WTC11 (cell line): ENCODE measurements at regions not wholly inside any gene's neighbourhood (a gene's known extent, or its start where the extent isn't known, plus 50 kb on each side); places are given as distances from the start of the nearest gene placed in this dataset.

ENCODE experiments used
- ATAC-seq: fragments of 200-7000 bp; cut with Tn5 transposase; 2 replicates; pipeline ENCODE4 v1.10.0; 2021; ENCODE audit warnings: mild to moderate bottlenecking, moderate library complexity
- CTCF ChIA-PET: fragments of 300-600 bp; sonication (Branson Sonifier 250); formaldehyde crosslinking; loops from one replicate; lab custom pipeline; 2021; ENCODE audit warnings: antibody characterized with exemption; lab: Charles Lee
- POLR2A ChIA-PET: fragments of 350-600 bp; sonication (Branson Sonifier 250); formaldehyde crosslinking; loops from one replicate; lab custom pipeline; 2021; ENCODE audit warnings: antibody characterized with exemption; lab: Charles Lee
- DNase-seq: peaks from one replicate; pipeline ENCODE4 v3.0.0; 2021; ENCODE audit warnings: low spot score
- H3K27ac Mint-ChIP-seq: 2 replicates; pipeline ENCODE4 v1.8.0; 2021; ENCODE audit warnings: mixed read lengths
- H3K27me3 Mint-ChIP-seq: 2 replicates; pipeline ENCODE4 v1.8.0; 2021; ENCODE audit warnings: low read depth, mild to moderate bottlenecking, moderate library complexity, mixed read lengths
- H3K36me3 Mint-ChIP-seq: 2 replicates; pipeline ENCODE4 v1.8.0; 2021; ENCODE audit warnings: mixed read lengths
- H3K4me1 Mint-ChIP-seq: 2 replicates; pipeline ENCODE4 v1.8.0; 2022; ENCODE audit warnings: mixed read lengths
- H3K4me3 Mint-ChIP-seq: 2 replicates; pipeline ENCODE4 v1.8.0; 2021; ENCODE audit warnings: mild to moderate bottlenecking, moderate library complexity, mixed read lengths
- H3K9me3 Mint-ChIP-seq: 2 replicates; pipeline ENCODE4 v1.8.0; 2021; ENCODE audit warnings: mixed read lengths
- AR ChIP-seq: fragments of 250-450 bp; sonication (Bioruptor Pico); IDR thresholded peaks from 2 replicates; pipeline ENCODE4 v1.9.0; 2021; ENCODE audit warnings: mild to moderate bottlenecking
- ARID4B ChIP-seq: sonication (generic); formaldehyde crosslinking; IDR thresholded peaks from 2 replicates; pipeline ENCODE4 v1.8.0; 2023; ENCODE audit warnings: missing genetic modification reagents, mild to moderate bottlenecking, borderline replicate concordance
- ATF2 ChIP-seq: sonication (generic); formaldehyde crosslinking; IDR thresholded peaks from 2 replicates; pipeline ENCODE4 v1.8.1; 2022; ENCODE audit warnings: low read depth, missing genetic modification reagents, borderline replicate concordance
- ATF3 ChIP-seq: sonication (generic); formaldehyde crosslinking; conservative IDR thresholded peaks from 2 replicates; pipeline ENCODE4 v1.8.1; 2022; ENCODE audit warnings: mild to moderate bottlenecking, missing genetic modification reagents
- CREM ChIP-seq: sonication (generic); formaldehyde crosslinking; IDR thresholded peaks from 2 replicates; pipeline ENCODE4 v1.8.1; 2022; ENCODE audit warnings: mild to moderate bottlenecking, missing genetic modification reagents, moderate library complexity
- CTCF ChIP-seq: fragments of 200-600 bp; IDR thresholded peaks from 2 replicates; pipeline ENCODE4 v1.8.0; 2022; ENCODE audit warnings: antibody characterized with exemption
- FOXJ3 ChIP-seq: sonication (generic); formaldehyde crosslinking; IDR thresholded peaks from 2 replicates; pipeline ENCODE4 v1.9.0; 2021; ENCODE audit warnings: missing genetic modification reagents, mild to moderate bottlenecking, borderline replicate concordance
- GRHL2 ChIP-seq: fragments of 250-450 bp; sonication (Bioruptor Pico); IDR thresholded peaks from 2 replicates; pipeline ENCODE4 v1.8.0; 2022; ENCODE audit warnings: mild to moderate bottlenecking, moderate library complexity; ENCODE audit not compliant: insufficient replicate concordance, severe bottlenecking
- GTF2I ChIP-seq: fragments of 250-450 bp; sonication (Bioruptor Pico); conservative IDR thresholded peaks from 2 replicates; pipeline ENCODE4 v1.4.0; 2021; ENCODE audit warnings: mild to moderate bottlenecking
- HMGXB4 ChIP-seq: sonication (generic); formaldehyde crosslinking; IDR thresholded peaks from 2 replicates; pipeline ENCODE4 v1.8.1; 2023; ENCODE audit warnings: mild to moderate bottlenecking, moderate library complexity, missing genetic modification reagents
- IRF2 ChIP-seq: sonication (generic); formaldehyde crosslinking; IDR thresholded peaks from 2 replicates; pipeline ENCODE4 v1.8.0; 2022; ENCODE audit warnings: low read depth, missing genetic modification reagents, borderline replicate concordance
- STAT6 ChIP-seq: sonication (generic); formaldehyde crosslinking; conservative IDR thresholded peaks from 2 replicates; pipeline ENCODE4 v1.8.1; 2023; ENCODE audit warnings: mild to moderate bottlenecking, low read depth, missing genetic modification reagents, moderate library complexity
- TCF7 ChIP-seq: sonication (generic); formaldehyde crosslinking; IDR thresholded peaks from 2 replicates; pipeline ENCODE4 v1.8.0; 2022; ENCODE audit warnings: mild to moderate bottlenecking, low read depth, missing genetic modification reagents, moderate library complexity
- TEAD4 ChIP-seq: sonication (generic); formaldehyde crosslinking; IDR thresholded peaks from 2 replicates; pipeline ENCODE4 v1.8.0; 2022; ENCODE audit warnings: mild to moderate bottlenecking, missing genetic modification reagents
- ZBTB43 ChIP-seq: sonication (generic); formaldehyde crosslinking; IDR thresholded peaks from 2 replicates; pipeline ENCODE4 v1.8.1; 2023; ENCODE audit warnings: mild to moderate bottlenecking, missing genetic modification reagents
- ZNF219 ChIP-seq: sonication (generic); formaldehyde crosslinking; IDR thresholded peaks from 2 replicates; pipeline ENCODE4 v1.8.0; 2023; ENCODE audit warnings: missing genetic modification reagents, mild to moderate bottlenecking, borderline replicate concordance
- ZNF396 ChIP-seq: fragments of 250-450 bp; sonication (Bioruptor Pico); IDR thresholded peaks from 2 replicates; pipeline ENCODE4 v1.8.0; 2021; ENCODE audit warnings: mild to moderate bottlenecking, moderate library complexity, borderline replicate concordance
- ZNF423 ChIP-seq: fragments of 250-450 bp; sonication (Bioruptor Pico); IDR thresholded peaks from 2 replicates; pipeline ENCODE4 v2.1.2; 2022; ENCODE audit warnings: mild to moderate bottlenecking, moderate library complexity
- ZSCAN18 ChIP-seq: fragments of 250-450 bp; sonication (Bioruptor Pico); IDR thresholded peaks from 2 replicates; pipeline ENCODE4 v2.1.2; 2022; ENCODE audit warnings: mild to moderate bottlenecking, moderate library complexity

GRCh38 chr9:91090130-91090410, 271.6 kb downstream of the AUH start:
- no peak overlapping the region for H3K27ac Mint-ChIP-seq
- ATAC-seq (no peak), DNase-seq (no peak)
- no peaks in the 10 kb centered on the region for H3K27me3 Mint-ChIP-seq
- H3K9me3 Mint-ChIP-seq = peaks cover 17% of the 10 kb centered on the region
- peaks cover 15% of the 10 kb centered on the region for H3K4me1 Mint-ChIP-seq
- peaks cover 9% of the 10 kb centered on the region for H3K36me3 Mint-ChIP-seq
- no peak overlapping the region for H3K4me3 Mint-ChIP-seq
- POLR2A ChIA-PET = interaction anchor here (1.1 kb wide), 1 partner anchor 12 kb away, joined by 3 read pairs; no protein-coding TSS in a partner anchor
- CTCF ChIA-PET = interaction anchor here (0.6 to 1.3 kb wide), 11 partner anchors 8 to 271 kb away, joined by 3 to 7 read pairs (median 4); no protein-coding TSS in a partner anchor
- TF ChIP-seq CREM (CRISPR knock-in tag) (no peak), ZBTB43 (CRISPR knock-in tag) (no peak), ATF3 (no peak), AR (no peak), ZNF396 (CRISPR knock-in tag) (no peak), CTCF (no peak), STAT6 (CRISPR knock-in tag) (no peak), ZSCAN18 (no peak), TCF7 (CRISPR knock-in tag) (no peak), GTF2I (CRISPR knock-in tag) (no peak), GRHL2 (CRISPR knock-in tag) (no peak), ARID4B (no peak), ZNF219 (CRISPR knock-in tag) (no peak), TEAD4 (CRISPR knock-in tag) (no peak), ATF2 (CRISPR knock-in tag) (no peak), FOXJ3 (no peak), IRF2 (no peak), HMGXB4 (CRISPR knock-in tag) (no peak), ZNF423 (CRISPR knock-in tag) (no peak)
